Putamen (tissue), 1 donor: ENCODE measurements at regions not wholly inside any gene's neighbourhood (a gene's known extent, or its start where the extent isn't known, plus 50 kb on each side); places are given as distances from the start of the nearest gene placed in this dataset.
"Not testable (repeated sequence)": the region's sequence is repeated elsewhere in the genome, so short reads cannot be mapped to it uniquely, and the experiment has no call there.

ENCODE experiments used
- DNase-seq: peaks from one replicate; pipeline ENCODE4 v3.0.0-alpha.2; 2016; ENCODE audit warnings: low spot score

DNA sequence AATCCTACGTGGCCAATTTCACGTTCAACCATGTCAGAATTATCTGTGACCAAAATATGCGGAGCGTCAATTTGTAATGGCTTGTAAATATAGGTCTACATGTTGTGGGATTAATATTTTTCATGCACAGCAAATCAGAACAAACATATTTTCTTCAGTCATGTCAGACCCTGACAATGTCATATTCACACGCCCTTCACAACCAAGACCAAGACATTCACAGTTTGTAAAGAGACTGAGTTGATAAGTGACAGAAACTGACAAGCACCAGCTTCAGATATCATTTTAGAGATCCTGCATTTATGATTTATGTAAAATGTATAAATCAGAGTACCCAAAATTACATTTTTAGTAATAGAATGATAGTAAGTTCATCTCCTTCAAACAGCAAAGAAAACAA, 57.3 kb upstream of the NOVA1 start:
- DNase-seq: no peak

DNA sequence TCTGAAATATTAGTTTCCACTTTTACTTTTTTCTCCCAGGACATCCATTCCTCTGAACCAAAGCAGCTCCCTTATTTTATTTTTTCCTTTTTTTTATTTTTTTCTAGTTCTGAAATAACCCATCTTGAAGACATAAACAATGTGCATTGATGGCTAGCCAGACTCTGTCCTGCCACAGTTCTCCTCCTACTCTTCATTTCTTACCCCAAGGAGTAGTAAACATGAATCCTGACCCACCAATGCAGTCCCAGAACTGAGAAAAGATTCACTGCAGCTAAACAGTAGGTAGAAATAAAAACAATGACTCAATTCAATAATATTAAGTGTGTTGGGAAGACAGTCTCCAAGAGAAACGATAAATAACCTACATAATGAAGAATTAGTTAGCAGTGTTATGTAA, 65.7 kb upstream of the NOVA1 start:
- no peak for DNase-seq

DNA sequence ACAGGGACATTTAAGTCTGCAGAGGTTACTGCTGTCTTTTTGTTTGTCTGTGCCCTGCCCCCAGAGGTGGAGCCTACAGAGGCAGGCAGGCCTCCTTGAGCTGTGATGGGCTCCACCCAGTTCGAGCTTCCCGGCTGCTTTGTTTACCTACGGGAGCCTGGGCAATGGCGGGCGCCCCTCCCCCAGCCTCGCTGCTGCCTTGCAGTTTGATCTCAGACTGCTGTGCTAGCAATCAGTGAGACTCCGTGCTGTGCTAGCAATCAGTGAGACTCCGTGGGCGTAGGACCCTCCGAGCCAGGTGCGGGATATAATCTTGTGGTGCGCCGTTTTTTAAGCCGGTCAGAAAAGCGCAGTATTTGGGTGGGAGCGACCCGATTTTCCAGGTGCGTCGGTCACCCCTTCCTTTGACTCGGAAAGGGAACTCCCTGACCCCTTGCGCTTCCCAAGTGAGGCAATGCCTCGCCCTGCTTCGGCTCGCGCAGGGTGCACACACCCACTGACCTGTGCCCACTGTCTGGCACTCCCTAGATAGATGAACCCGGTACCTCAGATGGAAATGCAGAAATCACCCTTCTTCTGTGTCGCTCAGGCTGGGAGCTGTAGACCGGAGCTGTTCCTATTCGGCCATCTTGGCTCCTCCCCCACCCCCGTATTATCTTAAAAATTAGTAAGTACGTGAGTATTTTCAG, 81.0 kb upstream of the NOVA1 start:
- DNase-seq: not testable (repeated sequence)

GRCh38 chr14:26685401-26685800, 87.6 kb upstream of the NOVA1 start:
- no peak for DNase-seq

GRCh38 chr14:26687301-26687837, 89.5 kb upstream of the NOVA1 start:
- peak; percentile 6 for DNase-seq

- DNase-seq: no peak
These were observed 96.7 kb upstream of the NOVA1 start for GRCh38 chr14:26694521-26694920.

DNA sequence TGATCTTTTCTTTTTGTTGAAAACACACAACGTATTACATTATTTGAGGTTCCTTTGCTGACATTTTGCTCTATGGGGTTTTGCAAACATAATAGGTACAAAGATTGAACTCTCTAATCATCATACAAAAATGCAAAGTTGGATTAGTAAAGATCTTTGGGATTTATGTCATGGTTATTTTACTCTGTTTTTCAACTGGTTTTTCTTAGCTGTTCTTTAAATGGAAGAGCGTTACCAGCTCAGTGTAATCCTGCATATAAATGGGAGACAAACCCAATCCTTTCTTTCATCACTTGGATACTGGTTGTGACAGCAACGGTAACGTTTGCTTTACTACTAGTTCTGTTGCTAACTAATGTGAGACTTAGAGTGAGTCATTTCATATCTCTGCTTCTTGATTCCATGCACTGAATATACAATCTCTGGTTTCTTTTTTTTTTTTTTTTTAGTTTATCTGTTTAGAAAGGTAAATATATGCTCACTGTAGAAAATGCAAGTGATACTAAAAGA, 104.9 kb upstream of the NOVA1 start:
- DNase-seq: no peak

DNA sequence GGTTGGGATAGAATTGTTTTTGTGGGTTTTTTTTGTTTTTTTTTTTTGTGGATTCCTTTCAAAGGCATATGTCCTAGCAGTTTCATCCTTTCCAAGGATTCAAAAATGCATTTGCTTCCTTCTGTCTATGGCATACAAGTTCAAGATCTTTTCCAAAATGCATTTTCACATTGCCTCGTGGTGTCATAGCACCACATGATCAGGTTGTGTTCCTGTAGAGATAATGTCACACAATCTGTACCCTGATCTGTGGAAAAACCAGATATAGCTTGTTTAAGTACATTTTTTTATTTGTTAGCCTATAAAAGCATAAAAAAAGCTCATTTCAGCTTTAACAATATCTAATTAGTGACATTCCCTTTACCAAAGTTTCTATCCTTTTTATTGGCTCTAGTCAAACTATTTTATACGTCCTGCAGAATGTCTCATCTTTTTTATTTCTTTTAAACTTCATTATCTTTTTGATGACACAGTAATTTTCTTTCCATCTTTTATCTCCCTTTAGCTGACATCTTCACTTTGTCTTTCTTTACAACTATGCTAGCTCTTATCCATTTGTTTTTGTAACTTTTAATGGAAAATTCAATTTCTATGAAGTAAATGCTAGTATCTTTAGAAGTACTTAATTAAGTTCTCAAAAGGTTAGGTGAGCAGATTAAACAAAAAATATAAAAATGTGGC, 106.0 kb upstream of the NOVA1 start:
- DNase-seq: no peak

GRCh38 chr14:26707234-26707633, 109.4 kb upstream of the NOVA1 start:
- no peak for DNase-seq

GRCh38 chr14:26709019-26709418, 111.2 kb upstream of the NOVA1 start:
- no peak for DNase-seq

DNA sequence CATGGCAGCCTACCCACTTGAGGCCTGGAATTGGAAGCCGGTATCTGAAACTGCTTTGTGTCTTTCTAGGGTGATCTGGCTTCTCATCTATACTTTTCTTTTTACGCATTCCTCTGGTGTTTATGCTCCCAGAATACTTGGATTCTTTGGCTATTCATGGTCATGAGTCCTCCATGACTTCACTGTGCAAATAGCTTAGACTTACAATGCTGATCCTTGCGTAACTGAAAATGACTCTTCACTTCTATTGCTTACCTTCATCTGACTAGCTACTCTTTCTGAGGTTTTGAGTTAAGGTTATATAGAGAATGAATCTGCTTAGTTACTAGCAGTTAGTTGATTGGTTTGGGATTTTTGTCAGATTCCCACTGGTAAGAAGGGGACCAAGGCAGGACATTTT, 121.7 kb upstream of the NOVA1 start:
- no peak for DNase-seq

- DNase-seq: no peak
These were observed 124.4 kb upstream of the NOVA1 start for GRCh38 chr14:26722258-26722657.

- DNase-seq: no peak
These were observed 132.0 kb upstream of the NOVA1 start for GRCh38 chr14:26729851-26730250.

- DNase-seq: no peak
These were observed 133.2 kb upstream of the NOVA1 start for GRCh38 chr14:26730929-26731618.

DNA sequence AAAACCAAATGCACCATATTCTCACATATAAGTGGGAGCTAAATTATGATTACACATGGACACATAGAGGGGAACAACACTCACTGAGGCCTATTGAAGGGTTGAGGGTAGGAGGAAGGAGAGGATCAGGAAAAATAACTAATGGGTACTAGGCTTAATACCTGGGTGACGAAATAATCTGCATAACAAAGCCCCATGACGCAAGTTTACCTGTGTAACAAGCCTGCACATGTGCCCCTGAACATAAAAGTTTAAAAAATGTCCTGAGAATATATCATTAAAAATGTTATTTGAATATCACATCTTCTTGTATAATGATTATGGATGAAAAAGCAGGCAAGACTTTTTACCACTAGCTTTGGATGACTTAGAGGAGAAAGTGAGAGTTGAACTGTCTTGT, 138.0 kb upstream of the NOVA1 start:
- no peak for DNase-seq

DNA sequence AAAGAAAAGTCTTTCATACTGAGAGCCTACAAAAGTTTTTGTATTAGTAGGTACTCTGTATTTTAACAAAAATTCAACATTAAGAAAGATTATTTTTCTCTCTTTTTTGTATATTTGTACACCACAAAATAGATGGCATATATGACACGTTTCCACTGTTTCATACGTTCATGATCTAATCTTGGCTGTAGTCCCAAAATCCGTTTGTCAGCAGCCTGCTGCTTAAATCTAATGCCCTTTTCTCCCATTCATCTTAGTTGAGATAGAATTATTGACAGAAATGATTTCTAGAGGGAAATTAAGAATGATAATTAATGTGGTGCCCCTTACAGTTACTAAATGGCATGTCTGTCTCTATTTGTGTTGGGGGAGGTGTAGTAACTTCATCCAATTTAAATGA, 140.7 kb upstream of the NOVA1 start:
- DNase-seq: no peak

GRCh38 chr14:26741711-26742212, 143.9 kb upstream of the NOVA1 start:
- DNase-seq: no peak

DNA sequence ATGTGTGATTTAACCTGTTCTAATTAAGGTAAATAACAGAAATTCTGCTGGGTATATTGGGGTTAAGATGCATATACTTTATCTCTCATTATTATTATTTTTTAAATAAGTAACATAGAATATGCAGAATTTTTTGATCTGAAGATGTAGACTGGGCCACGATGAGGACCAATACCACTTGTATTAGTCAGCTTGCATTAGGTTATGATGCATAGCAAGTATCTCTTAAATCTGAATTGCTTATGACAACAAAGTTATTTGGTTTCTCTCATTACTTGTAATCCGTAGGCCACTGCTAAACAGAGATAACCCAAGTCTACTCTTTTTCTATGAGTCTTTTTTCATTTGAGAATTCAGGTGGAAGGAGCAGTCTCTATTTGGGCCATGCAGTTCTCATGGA, 145.5 kb upstream of the NOVA1 start:
- no peak for DNase-seq

GRCh38 chr14:26744903-26745302, 147.1 kb upstream of the NOVA1 start:
- no peak for DNase-seq

DNA sequence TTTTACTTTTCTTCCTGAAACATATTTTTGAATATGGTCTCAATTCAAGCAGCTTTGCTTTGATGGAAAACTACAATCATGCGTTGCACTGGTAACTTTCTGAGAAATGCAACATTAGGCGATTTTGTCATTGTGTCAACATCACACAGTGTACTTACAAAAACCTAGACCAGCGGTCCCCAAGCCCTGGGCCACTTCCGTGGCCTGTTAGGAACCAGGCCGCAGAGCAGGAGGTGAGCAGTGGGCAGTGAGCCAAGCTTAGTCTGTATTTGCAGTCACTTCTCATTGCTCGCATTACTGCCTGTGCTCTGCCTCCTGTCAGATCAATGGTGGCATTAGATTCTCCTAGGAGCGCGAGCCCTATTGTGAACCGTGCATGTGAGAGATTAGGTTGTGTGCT, 163.7 kb upstream of the NOVA1 start:
- no peak for DNase-seq

GRCh38 chr14:26765301-26765700, 167.5 kb upstream of the NOVA1 start:
- no peak for DNase-seq

GRCh38 chr14:26765768-26766520, 168.1 kb upstream of the NOVA1 start:
- peak; percentile 7 for DNase-seq
